OCI-LY1 (cell line): ENCODE measurements at regions not wholly inside any gene's neighbourhood (a gene's known extent, or its start where the extent isn't known, plus 50 kb on each side); places are given as distances from the start of the nearest gene placed in this dataset.

Experiments used
- H2AFZ ChIP-seq: fragments of 200-600 bp; sonication (generic), shearing (Covaris generic); 2 replicates; pipeline ENCODE4 v1.6.0; 2014; ENCODE audit warnings: antibody characterized with exemption, mild to moderate bottlenecking, low read length
- H3F3A ChIP-seq: fragments of 200-600 bp; sonication (generic), shearing (Covaris generic); 2 replicates; pipeline ENCODE4 v1.6.0; 2014; ENCODE audit warnings: mild to moderate bottlenecking, antibody characterized with exemption, low read length, moderate library complexity; ENCODE audit not compliant: insufficient read depth
- H3K27ac ChIP-seq: fragments of 200-600 bp; sonication (generic); 2 replicates; pipeline ENCODE4 v1.5.1; 2014; ENCODE audit warnings: low read length, mixed run types, mild to moderate bottlenecking, low read depth; ENCODE audit not compliant: poor library complexity, severe bottlenecking
- H3K27me3 ChIP-seq: fragments of 200-600 bp; sonication (generic); 2 replicates; pipeline ENCODE4 v1.6.0; 2014; ENCODE audit warnings: antibody characterized with exemption, mild to moderate bottlenecking, low read length, moderate library complexity; ENCODE audit not compliant: insufficient read depth
- H3K36me3 ChIP-seq: fragments of 200-600 bp; sonication (generic); 2 replicates; pipeline ENCODE4 v1.6.1; 2014; ENCODE audit warnings: mild to moderate bottlenecking, antibody characterized with exemption, low read length, moderate library complexity, mixed read lengths; ENCODE audit not compliant: insufficient read depth
- H3K4me1 ChIP-seq: fragments of 200-600 bp; sonication (generic); 2 replicates; pipeline ENCODE4 v1.5.1; 2014; ENCODE audit warnings: mild to moderate bottlenecking, low read length, moderate library complexity; ENCODE audit not compliant: insufficient read depth, severe bottlenecking
- H3K4me2 ChIP-seq: fragments of 200-600 bp; sonication (generic), shearing (Covaris generic); 2 replicates; pipeline ENCODE4 v1.6.1; 2014; ENCODE audit warnings: low read length
- H3K4me3 ChIP-seq: fragments of 200-600 bp; sonication (generic); 2 replicates; pipeline ENCODE4 v1.5.1; 2014; ENCODE audit warnings: low read length, low read depth, mild to moderate bottlenecking, mixed read lengths; ENCODE audit not compliant: poor library complexity, severe bottlenecking
- H3K79me2 ChIP-seq: fragments of 200-600 bp; shearing (Covaris generic); 2 replicates; pipeline ENCODE4 v1.6.1; 2016; ENCODE audit warnings: mixed run types, low read length, mixed read lengths; ENCODE audit not compliant: insufficient read depth
- H3K9ac ChIP-seq: fragments of 200-600 bp; sonication (generic), shearing (Covaris generic); 2 replicates; pipeline ENCODE4 v1.6.1; 2014; ENCODE audit warnings: mild to moderate bottlenecking, low read length, mixed read lengths
- H3K9me2 ChIP-seq: fragments of 200-600 bp; sonication (generic), shearing (Covaris generic); 2 replicates; pipeline ENCODE4 v1.6.1; 2014; ENCODE audit warnings: low read depth, mild to moderate bottlenecking, low read length, mixed read lengths
- H3K9me3 ChIP-seq: fragments of 200-600 bp; shearing (Covaris generic); 2 replicates; pipeline ENCODE4 v1.6.1; 2014; ENCODE audit warnings: low read length, mixed read lengths
- H4K20me1 ChIP-seq: fragments of 200-600 bp; sonication (generic), shearing (Covaris generic); 2 replicates; pipeline ENCODE4 v1.6.0; 2016; ENCODE audit warnings: mild to moderate bottlenecking, low read length; ENCODE audit not compliant: insufficient read depth
- CTCF ChIP-seq: fragments of 200-600 bp; sonication (generic), shearing (Covaris generic); IDR thresholded peaks from 2 replicates; pipeline ENCODE4 v1.5.1; 2017; ENCODE audit warnings: mild to moderate bottlenecking, antibody characterized with exemption, low read length, moderate library complexity, mixed read lengths
- EZH2 ChIP-seq: fragments of 200-600 bp; sonication (generic), shearing (Covaris generic); IDR thresholded peaks from 2 replicates; pipeline ENCODE4 v1.8.0; 2017; ENCODE audit warnings: borderline replicate concordance, mixed run types, mild to moderate bottlenecking, antibody characterized with exemption, low read length, moderate library complexity, mixed read lengths

DNA sequence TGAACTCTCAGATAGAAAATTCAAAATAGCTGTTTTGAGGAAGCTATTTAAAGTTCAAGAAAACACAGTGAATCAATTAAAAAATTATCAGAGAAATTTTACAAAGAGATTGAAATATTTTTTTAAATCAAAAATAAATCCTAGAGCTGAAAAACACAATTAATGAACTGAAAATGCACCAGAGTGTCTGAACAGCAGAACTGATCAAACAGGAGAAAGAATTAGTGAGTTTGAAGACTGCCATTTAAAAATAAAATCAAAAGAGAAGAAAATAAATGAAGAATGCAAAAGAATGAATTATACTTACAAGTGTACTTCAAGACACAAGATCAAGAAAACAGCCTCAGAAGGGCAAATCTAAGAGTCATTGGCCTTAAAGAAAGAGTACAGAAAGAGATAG, 1000.2 kb upstream of the ATXN8OS start:
- H3K9ac ChIP-seq = no peak overlapping the region
- no peak overlapping the region for H2AFZ ChIP-seq
- no peaks in the 10 kb centered on the region for H3K9me2 ChIP-seq
- no peaks in the 10 kb centered on the region for H3K79me2 ChIP-seq
- no peak for TF ChIP-seq CTCF
- no peak for TF ChIP-seq EZH2
- H3K4me3 ChIP-seq = no peak overlapping the region
- no peak overlapping the region for H3K27ac ChIP-seq
- H3K27me3 ChIP-seq = no peaks in the 10 kb centered on the region
- H3K4me1 ChIP-seq = no peaks in the 10 kb centered on the region
- peaks cover 3% of the 10 kb centered on the region; the same call in 1 of the 2 replicates for H3K9me3 ChIP-seq
- no peaks in the 10 kb centered on the region for H3K36me3 ChIP-seq
- H3K4me2 ChIP-seq = no peak overlapping the region
- H3F3A ChIP-seq = no peaks in the 10 kb centered on the region
- H4K20me1 ChIP-seq = no peaks in the 10 kb centered on the region

DNA sequence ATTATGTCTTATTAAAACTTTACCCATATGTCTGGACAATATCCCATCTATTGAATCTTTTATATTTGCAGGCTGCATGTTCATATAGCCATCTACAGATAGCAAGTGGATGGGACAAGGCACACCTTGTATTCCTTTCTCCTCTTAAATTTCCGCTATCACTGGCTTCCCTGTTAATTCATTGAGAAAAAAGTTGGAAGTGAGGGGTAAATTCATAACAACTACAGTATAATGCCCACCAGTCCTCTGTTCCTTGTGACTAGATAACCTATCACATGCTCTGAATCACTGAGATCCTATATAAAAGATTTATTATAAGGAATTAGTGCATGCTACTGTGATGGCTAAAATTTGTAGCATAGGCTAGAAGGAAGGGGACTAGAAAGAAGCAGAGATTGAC, 1005.8 kb upstream of the ATXN8OS start:
- H3K9ac ChIP-seq = no peak overlapping the region
- no peaks in the 10 kb centered on the region for H3K36me3 ChIP-seq
- no peak overlapping the region for H2AFZ ChIP-seq
- no peaks in the 10 kb centered on the region for H3K9me2 ChIP-seq
- H3K4me1 ChIP-seq = no peaks in the 10 kb centered on the region
- H3F3A ChIP-seq = no peaks in the 10 kb centered on the region
- H3K79me2 ChIP-seq = no peaks in the 10 kb centered on the region
- no peak overlapping the region for H3K4me3 ChIP-seq
- no peaks in the 10 kb centered on the region for H3K27me3 ChIP-seq
- H3K9me3 ChIP-seq = no peaks in the 10 kb centered on the region
- no peaks in the 10 kb centered on the region for H4K20me1 ChIP-seq
- no peak overlapping the region for H3K27ac ChIP-seq
- no peak overlapping the region for H3K4me2 ChIP-seq
- TF ChIP-seq EZH2 (no peak), CTCF (no peak)

DNA sequence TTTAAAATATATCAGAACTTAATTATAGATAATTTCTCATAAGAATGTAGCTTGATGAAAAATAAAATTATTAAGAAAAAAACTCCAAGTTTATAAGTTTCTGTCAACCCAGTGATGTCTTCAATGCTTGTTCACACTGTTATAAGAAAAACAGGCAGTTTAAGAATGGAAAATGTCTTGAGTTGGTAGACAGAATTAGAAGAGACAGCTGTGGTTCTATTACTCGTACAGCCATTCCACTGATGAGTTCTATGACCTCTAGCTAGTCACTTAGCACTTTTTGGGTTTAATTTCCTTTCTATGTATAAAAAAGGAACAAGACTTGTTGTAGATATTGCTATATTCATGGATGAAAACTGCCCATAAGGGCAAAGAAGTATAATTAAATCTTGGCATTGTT, 1013.1 kb upstream of the ATXN8OS start:
- H3K9me2 ChIP-seq = no peaks in the 10 kb centered on the region
- H3K4me3 ChIP-seq = no peak overlapping the region
- H2AFZ ChIP-seq = no peak overlapping the region
- H3K79me2 ChIP-seq = no peaks in the 10 kb centered on the region
- H3K4me1 ChIP-seq = no peaks in the 10 kb centered on the region
- H3K9me3 ChIP-seq = no peaks in the 10 kb centered on the region
- no peaks in the 10 kb centered on the region for H3K36me3 ChIP-seq
- H3K27me3 ChIP-seq = no peaks in the 10 kb centered on the region
- no peak overlapping the region for H3K27ac ChIP-seq
- H3K4me2 ChIP-seq = no peak overlapping the region
- H4K20me1 ChIP-seq = no peaks in the 10 kb centered on the region
- H3K9ac ChIP-seq = no peak overlapping the region
- TF ChIP-seq CTCF = no peak
- TF ChIP-seq EZH2 = no peak
- H3F3A ChIP-seq = no peaks in the 10 kb centered on the region
